Keratinocyte (primary cell): ENCODE measurements at regions not wholly inside any gene's neighbourhood (a gene's known extent, or its start where the extent isn't known, plus 50 kb on each side); places are given as distances from the start of the nearest gene placed in this dataset.

Experiments
- DNase-seq: peaks from one replicate; pipeline ENCODE4 v3.0.0-alpha.2; 2011; ENCODE audit warnings: low read depth, missing footprints, low spot score
- FAIRE-seq: peaks from 2 replicates; lab custom pipeline; 2011; peaks lifted over from hg19 to GRCh38; lab: Jason Lieb, UNC
- H2AFZ ChIP-seq: 2 replicates; pipeline ENCODE4 v1.6.0; 2012; ENCODE audit warnings: low read length, control low read depth, inconsistent platforms; ENCODE audit not compliant: control insufficient read depth
- H3K27ac ChIP-seq: 2 replicates; pipeline ENCODE4 v1.5.1; 2011; ENCODE audit warnings: low read length; ENCODE audit not compliant: control insufficient read depth, insufficient read depth
- H3K27me3 ChIP-seq: 3 replicates; pipeline ENCODE4 v1.6.0; 2011; ENCODE audit warnings: low read length; ENCODE audit not compliant: control insufficient read depth, insufficient read depth; ENCODE audit errors: extremely low read depth
- H3K36me3 ChIP-seq, 2 experiments: 2 replicates in 1 of 2; 3 replicates in 1 of 2; pipeline ENCODE4 v1.5.1; 2011; ENCODE audit warnings: low read length in 2 of 2, mild to moderate bottlenecking in 1 of 2; ENCODE audit not compliant: control insufficient read depth in 2 of 2, insufficient read depth in 2 of 2; ENCODE audit errors: extremely low read depth in 1 of 2
- H3K4me1 ChIP-seq: 3 replicates; pipeline ENCODE4 v1.5.1; 2011; ENCODE audit warnings: low read length; ENCODE audit not compliant: control insufficient read depth, insufficient read depth; ENCODE audit errors: extremely low read depth
- H3K4me2 ChIP-seq: 3 replicates; pipeline ENCODE4 v1.6.0; 2011; ENCODE audit warnings: low read depth, low read length; ENCODE audit not compliant: control insufficient read depth, insufficient read depth; ENCODE audit errors: extremely low read depth
- H3K4me3 ChIP-seq, 3 experiments: fragments of 200-600 bp in 1 of 3; sonication (generic) in 1 of 3; 2 replicates in 2 of 3; 3 replicates in 1 of 3; pipeline ENCODE4 v1.5.1; 2011 to 2016; ENCODE audit warnings: low read length in 3 of 3, mild to moderate bottlenecking in 3 of 3, control low read depth in 2 of 3, inconsistent platforms in 1 of 3, low read depth in 1 of 3, mixed read lengths in 1 of 3, mixed run types in 1 of 3, moderate library complexity in 1 of 3; ENCODE audit not compliant: control insufficient read depth in 2 of 3, insufficient read depth in 2 of 3; ENCODE audit errors: extremely low read depth in 1 of 3
- H3K79me2 ChIP-seq: 2 replicates; pipeline ENCODE4 v1.6.0; 2012; ENCODE audit warnings: low read length; ENCODE audit not compliant: control insufficient read depth, insufficient read depth
- H3K9ac ChIP-seq: 3 replicates; pipeline ENCODE4 v1.6.0; 2011; ENCODE audit warnings: low read length; ENCODE audit not compliant: control insufficient read depth, insufficient read depth; ENCODE audit errors: extremely low read depth
- H3K9me1 ChIP-seq: 3 replicates; pipeline ENCODE4 v1.6.0; 2011; ENCODE audit warnings: low read length; ENCODE audit not compliant: control insufficient read depth, insufficient read depth; ENCODE audit errors: extremely low read depth
- H3K9me3 ChIP-seq: 2 replicates; pipeline ENCODE4 v1.5.1; 2012; ENCODE audit warnings: low read depth, low read length; ENCODE audit not compliant: control insufficient read depth
- H4K20me1 ChIP-seq: 3 replicates; pipeline ENCODE4 v1.6.0; 2011; ENCODE audit warnings: low read length; ENCODE audit not compliant: control insufficient read depth, insufficient read depth; ENCODE audit errors: extremely low read depth
- EZH2 ChIP-seq: IDR thresholded peaks from one replicate; pipeline ENCODE4 v1.6.1; 2012; ENCODE audit warnings: inconsistent platforms, mild to moderate bottlenecking, low read length, moderate library complexity
- dilution Hi-C: fragments of 300-500 bp; cut with MboI; formaldehyde crosslinking; loops from one replicate; pipeline ENCODE4 v1.7.0; 2020; ENCODE audit warnings: low sequenced_read_pairs; ENCODE audit not compliant: extremely low pct_ligation_motif_present
- TF ChIP-seq, protein P1 (sequence below), 3 experiments: IDR thresholded peaks in 1 of 3; conservative IDR thresholded peaks in 1 of 3; optimal IDR thresholded peaks in 1 of 3; 2 replicates in 2 of 3; 3 replicates in 1 of 3; pipeline versions ENCODE3 to v1.5.1; 2011; ENCODE audit warnings: low read length in 3 of 3, mild to moderate bottlenecking in 3 of 3, moderate library complexity in 2 of 3, control low read depth in 1 of 3, inconsistent platforms in 1 of 3; ENCODE audit not compliant: insufficient read depth in 2 of 3; ENCODE audit errors: extremely low read depth in 1 of 3

DNA sequence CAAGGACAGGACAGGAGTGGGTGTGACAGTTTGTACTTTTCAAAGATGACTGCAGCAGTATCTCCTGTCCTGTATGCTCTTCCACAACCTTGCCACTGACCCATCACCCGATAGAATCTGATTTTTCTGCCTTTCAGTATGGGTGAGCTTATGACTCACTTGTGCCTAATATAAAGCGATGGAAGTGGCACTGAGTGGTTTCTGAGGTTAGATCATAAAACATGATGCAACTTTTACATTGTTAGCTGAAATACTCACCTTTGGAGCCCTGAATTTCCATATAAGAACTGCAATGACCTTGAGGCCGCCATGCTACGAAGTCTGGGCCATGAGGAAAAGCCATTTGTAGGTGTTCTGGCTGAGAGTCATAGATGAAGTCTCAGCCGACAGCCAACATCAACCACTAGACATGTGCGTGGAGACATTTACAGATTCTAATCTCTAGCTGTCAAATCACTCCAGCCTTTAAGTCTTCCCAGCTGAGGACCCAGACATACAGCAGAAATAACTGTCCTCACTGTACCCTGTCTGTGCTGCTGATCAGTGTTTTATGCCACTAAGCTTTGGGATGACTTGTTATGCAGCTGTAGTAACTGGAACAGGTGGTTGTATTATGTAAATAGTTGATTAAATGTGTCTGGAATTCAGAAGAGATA, 105.9 kb upstream of the ARHGAP20 start:
- H4K20me1 ChIP-seq, result no peaks in the 10 kb centered on the region
- TF ChIP-seq EZH2, result no peak
- TF ChIP-seq, protein P1, sequence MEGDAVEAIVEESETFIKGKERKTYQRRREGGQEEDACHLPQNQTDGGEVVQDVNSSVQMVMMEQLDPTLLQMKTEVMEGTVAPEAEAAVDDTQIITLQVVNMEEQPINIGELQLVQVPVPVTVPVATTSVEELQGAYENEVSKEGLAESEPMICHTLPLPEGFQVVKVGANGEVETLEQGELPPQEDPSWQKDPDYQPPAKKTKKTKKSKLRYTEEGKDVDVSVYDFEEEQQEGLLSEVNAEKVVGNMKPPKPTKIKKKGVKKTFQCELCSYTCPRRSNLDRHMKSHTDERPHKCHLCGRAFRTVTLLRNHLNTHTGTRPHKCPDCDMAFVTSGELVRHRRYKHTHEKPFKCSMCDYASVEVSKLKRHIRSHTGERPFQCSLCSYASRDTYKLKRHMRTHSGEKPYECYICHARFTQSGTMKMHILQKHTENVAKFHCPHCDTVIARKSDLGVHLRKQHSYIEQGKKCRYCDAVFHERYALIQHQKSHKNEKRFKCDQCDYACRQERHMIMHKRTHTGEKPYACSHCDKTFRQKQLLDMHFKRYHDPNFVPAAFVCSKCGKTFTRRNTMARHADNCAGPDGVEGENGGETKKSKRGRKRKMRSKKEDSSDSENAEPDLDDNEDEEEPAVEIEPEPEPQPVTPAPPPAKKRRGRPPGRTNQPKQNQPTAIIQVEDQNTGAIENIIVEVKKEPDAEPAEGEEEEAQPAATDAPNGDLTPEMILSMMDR (optimal IDR thresholded peaks at IDR 0.05 in 1 of 3, IDR thresholded peaks at IDR 0.05 in 1 of 3, conservative IDR thresholded peaks at IDR 0.05 in 1 of 3; ENCODE audit: extremely low read depth in 1 of 3, insufficient read depth in 2 of 3, low read length in 3 of 3), result no peak
- H3K4me2 ChIP-seq, result peak overlapping the region; percentile 20
- no peaks in the 10 kb centered on the region for H3K9me1 ChIP-seq
- H3K27ac ChIP-seq, result no peak overlapping the region
- DNase-seq, result peak; percentile 13
- H3K27me3 ChIP-seq, result no peaks in the 10 kb centered on the region
- H3K36me3 ChIP-seq, result no peaks in the 10 kb centered on the region
- H3K9me3 ChIP-seq, result no peaks in the 10 kb centered on the region
- dilution Hi-C loops, result no loop called here
- no peak for FAIRE-seq
- H3K4me3 ChIP-seq, result no peak overlapping the region
- peaks cover 10% of the 10 kb centered on the region for H3K4me1 ChIP-seq
- no peaks in the 10 kb centered on the region for H3K79me2 ChIP-seq
- no peak overlapping the region for H2AFZ ChIP-seq
- H3K9ac ChIP-seq, result no peak overlapping the region

DNA sequence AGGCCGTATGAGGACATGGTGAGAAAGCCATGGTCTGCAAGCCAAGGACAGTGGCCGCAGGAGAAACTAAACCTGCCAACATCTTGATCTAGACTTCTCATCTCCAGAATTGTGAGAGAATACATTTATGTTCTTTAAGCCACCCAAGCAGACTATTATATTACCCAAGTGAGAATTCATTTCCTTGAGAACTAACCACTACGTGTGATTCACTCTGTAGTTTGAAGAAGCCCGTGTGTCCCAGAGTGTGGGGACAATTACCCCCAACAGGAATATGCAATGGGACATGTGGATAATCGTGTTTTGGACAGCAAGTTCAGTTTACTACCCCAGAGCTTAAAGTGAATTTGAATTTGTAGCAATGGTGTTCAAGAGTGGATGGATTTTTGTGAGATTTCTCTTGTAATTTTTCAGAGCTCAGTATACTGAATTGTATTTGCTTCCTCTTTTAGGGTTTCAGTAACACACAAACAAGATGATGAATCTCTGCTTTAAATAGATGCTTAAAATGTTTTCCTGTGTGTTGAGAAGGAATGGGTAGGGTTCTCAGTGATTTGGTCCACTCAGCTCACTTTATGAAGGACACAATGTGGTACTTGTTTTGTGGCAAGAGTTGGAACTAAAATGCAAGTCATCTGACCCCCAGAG, 100.0 kb upstream of the ARHGAP20 start:
- no peak overlapping the region for H3K9ac ChIP-seq
- H3K4me1 ChIP-seq, result no peaks in the 10 kb centered on the region
- H3K27me3 ChIP-seq, result no peaks in the 10 kb centered on the region
- no peaks in the 10 kb centered on the region for H3K9me1 ChIP-seq
- TF ChIP-seq, protein P1 (optimal IDR thresholded peaks at IDR 0.05 in 1 of 3, IDR thresholded peaks at IDR 0.05 in 1 of 3, conservative IDR thresholded peaks at IDR 0.05 in 1 of 3; ENCODE audit: extremely low read depth in 1 of 3, insufficient read depth in 2 of 3, low read length in 3 of 3), result no peak
- TF ChIP-seq EZH2, result no peak
- H3K9me3 ChIP-seq, result no peaks in the 10 kb centered on the region
- FAIRE-seq (no peak), DNase-seq (no peak)
- H3K79me2 ChIP-seq, result no peaks in the 10 kb centered on the region
- H3K4me2 ChIP-seq, result no peak overlapping the region
- no peak overlapping the region for H3K4me3 ChIP-seq
- no peak overlapping the region for H3K27ac ChIP-seq
- H2AFZ ChIP-seq, result no peak overlapping the region
- H4K20me1 ChIP-seq, result no peaks in the 10 kb centered on the region
- dilution Hi-C loops, result no loop called here
- H3K36me3 ChIP-seq, result no peaks in the 10 kb centered on the region
